PC-9 (cell line): ENCODE measurements at regions not wholly inside any gene's neighbourhood (a gene's known extent, or its start where the extent isn't known, plus 50 kb on each side); places are given as distances from the start of the nearest gene placed in this dataset.

Experiments
- BruUV-seq: library from RNA; stranded (reverse); fragments of 400-500 nt; replicated peaks from 2 replicates; lab custom pipeline; 2021; lab: Mats Ljungman, UMichigan
- CTCF ChIA-PET: fragments of 300-600 bp; sonication (Branson Sonifier 250); formaldehyde crosslinking; loops from one replicate; lab custom pipeline; 2022; ENCODE audit warnings: antibody characterized with exemption; lab: Charles Lee
- POLR2A ChIA-PET: fragments of 300-600 bp; sonication (Branson Sonifier 250); formaldehyde crosslinking; loops from one replicate; lab custom pipeline; 2022; ENCODE audit warnings: antibody characterized with exemption; ENCODE audit not compliant: unreplicated experiment; lab: Charles Lee
- DNase-seq, 2 experiments: peaks; one replicate each; pipeline versions ENCODE4 v3.0.0 to v3.0.0-alpha.2; 2015 to 2022; ENCODE audit warnings: mixed read lengths in 1 of 2
- H2AFZ ChIP-seq: fragments of 200-600 bp; sonication (generic); 2 replicates; pipeline ENCODE4 v1.8.1; 2017; ENCODE audit warnings: antibody characterized with exemption
- H3F3A ChIP-seq: fragments of 200-600 bp; sonication (generic); 2 replicates; pipeline ENCODE4 v1.8.1; 2017; ENCODE audit warnings: antibody characterized with exemption, mild to moderate bottlenecking, low read depth; ENCODE audit not compliant: insufficient read depth
- H3K27ac ChIP-seq: fragments of 200-600 bp; sonication (generic); 2 replicates; pipeline ENCODE4 v1.6.1; 2016; ENCODE audit warnings: mixed run types
- H3K27me3 ChIP-seq: fragments of 200-600 bp; sonication (generic); 2 replicates; pipeline ENCODE4 v1.6.1; 2016; ENCODE audit warnings: low read depth, mixed run types; ENCODE audit not compliant: insufficient read depth
- H3K36me3 ChIP-seq: fragments of 200-600 bp; sonication (generic); 2 replicates; pipeline ENCODE4 v1.6.1; 2016; ENCODE audit warnings: low read depth, mixed run types
- H3K4me1 ChIP-seq: fragments of 200-600 bp; sonication (generic); replicated peaks from 2 replicates; pipeline ENCODE4 v1.6.1; 2016; ENCODE audit warnings: mixed run types; ENCODE audit not compliant: insufficient read depth
- H3K4me2 ChIP-seq: fragments of 200-600 bp; sonication (generic); 2 replicates; pipeline ENCODE4 v1.6.1; 2017; ENCODE audit warnings: mixed run types
- H3K4me3 ChIP-seq: fragments of 200-600 bp; sonication (generic); 2 replicates; pipeline ENCODE4 v1.6.1; 2016; ENCODE audit warnings: mixed run types
- H3K79me2 ChIP-seq: fragments of 200-600 bp; sonication (generic); 2 replicates; pipeline ENCODE4 v1.6.1; 2017; ENCODE audit warnings: low read depth, mixed run types
- H3K9me2 ChIP-seq: fragments of 200-600 bp; sonication (generic); 2 replicates; pipeline ENCODE4 v1.8.1; 2017; ENCODE audit warnings: mild to moderate bottlenecking; ENCODE audit not compliant: insufficient read depth
- H3K9me3 ChIP-seq: fragments of 200-600 bp; sonication (generic); 2 replicates; pipeline ENCODE4 v1.8.1; 2016; ENCODE audit warnings: low read depth; ENCODE audit not compliant: insufficient read depth
- H4K20me1 ChIP-seq: fragments of 200-600 bp; sonication (generic); 2 replicates; pipeline ENCODE4 v1.8.1; 2017; ENCODE audit not compliant: insufficient read depth
- CTCF ChIP-seq: fragments of 200-600 bp; sonication (generic); conservative IDR thresholded peaks from 2 replicates; pipeline ENCODE4 v1.6.1; 2017; ENCODE audit warnings: mixed run types, antibody characterized with exemption, mild to moderate bottlenecking, moderate library complexity
- EZH2 ChIP-seq: fragments of 200-600 bp; sonication (generic); IDR thresholded peaks from 2 replicates; pipeline ENCODE4 v1.8.0; 2017; ENCODE audit warnings: antibody characterized with exemption, low read depth
- intact Hi-C: fragments of 100-400 bp; cut with micrococcal nuclease; formaldehyde crosslinking; loops from one replicate; pipeline ENCODE4 v1.10.0; 2022; ENCODE audit not compliant: unreplicated experiment

GRCh38 chrX:122582975-122583305 lies 601.1 kb upstream of the GRIA3 start:
- no peaks in the 10 kb centered on the region for H4K20me1 ChIP-seq
- H3K9me3 ChIP-seq, result no peaks in the 10 kb centered on the region
- intact Hi-C loops, result no loop called here
- H3K36me3 ChIP-seq, result no peaks in the 10 kb centered on the region
- CTCF ChIA-PET, result no interaction called here
- no peaks in the 10 kb centered on the region for H3K27me3 ChIP-seq
- DNase-seq, result no peak
- no peaks in the 10 kb centered on the region for H3K4me1 ChIP-seq
- no peak overlapping the region for H3K4me2 ChIP-seq
- no peak overlapping the region for H2AFZ ChIP-seq
- no peak for TF ChIP-seq EZH2
- TF ChIP-seq CTCF, result no peak
- BruUV-seq, result no TSS peak
- H3F3A ChIP-seq, result no peaks in the 10 kb centered on the region
- no peak overlapping the region for H3K27ac ChIP-seq
- no peaks in the 10 kb centered on the region for H3K79me2 ChIP-seq
- H3K4me3 ChIP-seq, result no peak overlapping the region
- POLR2A ChIA-PET, result no interaction called here
- H3K9me2 ChIP-seq, result no peaks in the 10 kb centered on the region

GRCh38 chrX:122583551-122583950 lies 600.5 kb upstream of the GRIA3 start:
- Histone ChIP-seq H3K9me2 (no peaks in the 10 kb centered on the region), H3K4me3 (no peak overlapping the region), H2AFZ (no peak overlapping the region), H3K36me3 (no peaks in the 10 kb centered on the region), H3K4me1 (no peaks in the 10 kb centered on the region), H3K4me2 (no peak overlapping the region), H3K9me3 (no peaks in the 10 kb centered on the region), H4K20me1 (no peaks in the 10 kb centered on the region), H3K27ac (no peak overlapping the region), H3K27me3 (no peaks in the 10 kb centered on the region), H3K79me2 (no peaks in the 10 kb centered on the region), H3F3A (no peaks in the 10 kb centered on the region)
- ChIA-PET CTCF (no interaction called here), POLR2A (no interaction called here)
- BruUV-seq, result no TSS peak
- intact Hi-C loops, result no loop called here
- DNase-seq, result no peak
- no peak for TF ChIP-seq EZH2
- TF ChIP-seq CTCF, result no peak

- Histone ChIP-seq H3K36me3 (no peaks in the 10 kb centered on the region), H3F3A (no peaks in the 10 kb centered on the region), H3K27ac (no peak overlapping the region), H3K4me1 (no peaks in the 10 kb centered on the region), H4K20me1 (no peaks in the 10 kb centered on the region), H3K9me2 (no peaks in the 10 kb centered on the region), H3K4me2 (no peak overlapping the region), H2AFZ (no peak overlapping the region), H3K4me3 (no peak overlapping the region), H3K27me3 (no peaks in the 10 kb centered on the region), H3K79me2 (no peaks in the 10 kb centered on the region), H3K9me3 (no peaks in the 10 kb centered on the region)
- ChIA-PET CTCF (no interaction called here), POLR2A (no interaction called here)
- no peak for TF ChIP-seq EZH2
- no peak for TF ChIP-seq CTCF
- no peak for DNase-seq
- intact Hi-C loops, result no loop called here
- BruUV-seq, result no TSS peak
Observed at GRCh38 chrX:122584981-122585380, 599.1 kb upstream of the GRIA3 start.
